GM12878 (cell line): ENCODE measurements at regions not wholly inside any gene's neighbourhood (a gene's known extent, or its start where the extent isn't known, plus 50 kb on each side); places are given as distances from the start of the nearest gene placed in this dataset.

Source experiments
- ATAC-seq: fragments of 200-7000 bp; cut with Tn5 transposase; 3 replicates; pipeline ENCODE4 v1.9.1; 2020; ENCODE audit warnings: mild to moderate bottlenecking, moderate library complexity
- BruUV-seq: library from RNA; stranded (reverse); fragments of 400-500 nt; replicated peaks from 2 replicates; lab custom pipeline; 2021; lab: Mats Ljungman, UMichigan
- CTCF ChIA-PET: fragments of 300-600 bp; sonication (Branson Sonifier 250); formaldehyde crosslinking; extraction: SDS; loops from one replicate; lab custom pipeline; 2021; ENCODE audit warnings: inconsistent platforms; lab: Yijun Ruan, JAX
- POLR2A ChIA-PET: fragments of 350-600 bp; formaldehyde crosslinking; extraction: SDS; loops from one replicate; lab custom pipeline; 2021; ENCODE audit warnings: inconsistent platforms; lab: Charles Lee
- RAD21 ChIA-PET: fragments of 300-600 bp; sonication (Branson Sonifier 250); formaldehyde crosslinking; loops from one replicate; lab custom pipeline; 2023; ENCODE audit warnings: antibody characterized with exemption; ENCODE audit not compliant: unreplicated experiment; lab: Charles Lee
- SMC1A ChIA-PET: fragments of 300-600 bp; sonication (Branson Sonifier 250); formaldehyde crosslinking; loops from one replicate; lab custom pipeline; 2023; ENCODE audit not compliant: unreplicated experiment, uncharacterized antibody; lab: Charles Lee
- DNase-seq: peaks from one replicate; pipeline ENCODE4 v3.0.0-alpha.2; 2011; ENCODE audit warnings: low read depth, low spot score
- FAIRE-seq: peaks from 3 replicates; lab custom pipeline; 2011; peaks lifted over from hg19 to GRCh38; lab: Jason Lieb, UNC
- H2AFZ ChIP-seq: 2 replicates; pipeline ENCODE4 v1.6.0; 2011; ENCODE audit warnings: low read depth, low read length, control low read depth; ENCODE audit not compliant: control insufficient read depth
- H3K27ac ChIP-seq: 2 replicates; pipeline ENCODE4 v1.5.1; 2011; ENCODE audit warnings: control low read depth; ENCODE audit not compliant: control insufficient read depth, insufficient read depth
- H3K27me3 ChIP-seq, 2 experiments: replicated peaks in 1 of 2; 2 replicates each; pipeline versions ENCODE4 v1.6.0 to v1.6.1; 2011; ENCODE audit warnings: low read length in 1 of 2; ENCODE audit not compliant: control insufficient read depth in 2 of 2, insufficient read depth in 2 of 2
- H3K36me3 ChIP-seq, 2 experiments: 2 replicates each; pipeline ENCODE4 v1.5.1; 2011; ENCODE audit warnings: low read length in 1 of 2; ENCODE audit not compliant: control insufficient read depth in 2 of 2, insufficient read depth in 2 of 2
- H3K4me1 ChIP-seq: 2 replicates; pipeline ENCODE4 v1.6.1; 2011; ENCODE audit warnings: mild to moderate bottlenecking, low read length, moderate library complexity, mixed read lengths; ENCODE audit not compliant: control insufficient read depth, insufficient read depth
- H3K4me2 ChIP-seq: 2 replicates; pipeline ENCODE4 v1.6.0; 2011; ENCODE audit warnings: control low read depth; ENCODE audit not compliant: control insufficient read depth, insufficient read depth
- H3K4me3 ChIP-seq: fragments of 200-600 bp; sonication (generic); 2 replicates; pipeline ENCODE4 v1.5.1; 2016
- H3K79me2 ChIP-seq: 2 replicates; pipeline ENCODE4 v1.6.0; 2011; ENCODE audit warnings: low read length; ENCODE audit not compliant: control insufficient read depth, insufficient read depth
- H3K9ac ChIP-seq: 2 replicates; pipeline ENCODE4 v1.8.0; 2011; ENCODE audit warnings: low read length, control low read depth, mixed read lengths; ENCODE audit not compliant: control insufficient read depth, insufficient read depth
- H3K9me3 ChIP-seq: replicated peaks from 3 replicates; pipeline ENCODE4 v1.5.1; 2011; ENCODE audit warnings: mild to moderate bottlenecking, low read length; ENCODE audit not compliant: control insufficient read depth, insufficient read depth
- H4K20me1 ChIP-seq: 2 replicates; pipeline ENCODE4 v1.6.0; 2011; ENCODE audit not compliant: control insufficient read depth, insufficient read depth
- ATF2 ChIP-seq: IDR thresholded peaks from 2 replicates; pipeline ENCODE4 v1.6.1; 2012; ENCODE audit warnings: low read length, inconsistent platforms
- BCL11A ChIP-seq: IDR thresholded peaks from 2 replicates; pipeline ENCODE4 v1.6.1; 2011; ENCODE audit warnings: low read depth, low read length
- CBFB ChIP-seq: IDR thresholded peaks from 2 replicates; pipeline ENCODE4 v1.6.1; 2016; ENCODE audit warnings: antibody characterized with exemption, low read depth
- CBX5 ChIP-seq: sonication (generic); IDR thresholded peaks from 2 replicates; pipeline ENCODE4 v1.6.1; 2016; ENCODE audit warnings: low read depth, moderate library complexity, mild to moderate bottlenecking, inconsistent platforms
- EED ChIP-seq: sonication (generic); IDR thresholded peaks from 2 replicates; pipeline ENCODE4 v1.6.1; 2016; ENCODE audit warnings: antibody characterized with exemption, low read depth
- ETV6 ChIP-seq, 2 experiments: fragments of 450-650 bp in 1 of 2; IDR thresholded peaks in 1 of 2; conservative IDR thresholded peaks in 1 of 2; 2 replicates each; pipeline ENCODE4 v1.6.1; 2014; ENCODE audit warnings: antibody characterized with exemption in 1 of 2, borderline replicate concordance in 1 of 2, low read depth in 1 of 2, mild to moderate bottlenecking in 1 of 2, moderate library complexity in 1 of 2
- HDAC2 ChIP-seq: fragments of 200-600 bp; sonication (generic); IDR thresholded peaks from 2 replicates; pipeline ENCODE4 v1.6.1; 2017
- NFYB ChIP-seq: IDR thresholded peaks from 2 replicates; pipeline ENCODE4 v1.6.1; 2011; ENCODE audit warnings: low read depth, mild to moderate bottlenecking, low read length, improper control_type of control experiment, moderate library complexity; ENCODE audit not compliant: insufficient read depth
- PBX3 ChIP-seq: IDR thresholded peaks from 2 replicates; pipeline ENCODE4 v1.6.1; 2011; ENCODE audit warnings: mild to moderate bottlenecking, low read depth, low read length, moderate library complexity; ENCODE audit not compliant: insufficient replicate concordance
- RELA ChIP-seq: fragments of 450-650 bp; IDR thresholded peaks from 2 replicates; pipeline ENCODE4 v1.8.0; 2014; ENCODE audit warnings: borderline replicate concordance; ENCODE audit not compliant: partially characterized antibody
- RUNX3 ChIP-seq: IDR thresholded peaks from 2 replicates; pipeline ENCODE4 v1.6.1; 2012; ENCODE audit warnings: low read length, inconsistent platforms
- SUPT20H ChIP-seq: IDR thresholded peaks from 2 replicates; pipeline ENCODE4 v1.6.1; 2011; ENCODE audit warnings: low read depth, mild to moderate bottlenecking, low read length, moderate library complexity, borderline replicate concordance; ENCODE audit not compliant: control insufficient read depth
- YBX1 ChIP-seq: fragments of 450-650 bp; IDR thresholded peaks from 2 replicates; pipeline ENCODE4 v1.6.1; 2016; ENCODE audit warnings: antibody characterized with exemption
- ZBTB40 ChIP-seq: fragments of 450-650 bp; IDR thresholded peaks from 2 replicates; pipeline ENCODE4 v1.6.1; 2016; ENCODE audit warnings: mild to moderate bottlenecking, moderate library complexity, borderline replicate concordance
- WGBS: methylation state at CpG from one replicate; pipeline ENCODE4 v1.1.6; 2016; ENCODE audit warnings: low lambda C conversion rate; ENCODE audit not compliant: insufficient replicate concordance, insufficient coverage; ENCODE audit errors: missing lambda C conversion rate; 5-methylcytosine and 5-hydroxymethylcytosine counted together
- in situ Hi-C: fragments of 300-500 bp; cut with MboI; formaldehyde crosslinking; loops from 9 replicates; pipeline ENCODE4 v1.14.3; 2018; ENCODE audit warnings: mixed read lengths
- intact Hi-C: fragments of 100-400 bp; cut with micrococcal nuclease; formaldehyde crosslinking; loops from one replicate; pipeline ENCODE4 v1.14.2; 2022; ENCODE audit not compliant: unreplicated experiment
- TF ChIP-seq, protein P1 (sequence below): IDR thresholded peaks from 2 replicates; pipeline ENCODE4 v1.6.1; 2012; ENCODE audit warnings: low read depth, low read length, improper control_type of control experiment

DNA sequence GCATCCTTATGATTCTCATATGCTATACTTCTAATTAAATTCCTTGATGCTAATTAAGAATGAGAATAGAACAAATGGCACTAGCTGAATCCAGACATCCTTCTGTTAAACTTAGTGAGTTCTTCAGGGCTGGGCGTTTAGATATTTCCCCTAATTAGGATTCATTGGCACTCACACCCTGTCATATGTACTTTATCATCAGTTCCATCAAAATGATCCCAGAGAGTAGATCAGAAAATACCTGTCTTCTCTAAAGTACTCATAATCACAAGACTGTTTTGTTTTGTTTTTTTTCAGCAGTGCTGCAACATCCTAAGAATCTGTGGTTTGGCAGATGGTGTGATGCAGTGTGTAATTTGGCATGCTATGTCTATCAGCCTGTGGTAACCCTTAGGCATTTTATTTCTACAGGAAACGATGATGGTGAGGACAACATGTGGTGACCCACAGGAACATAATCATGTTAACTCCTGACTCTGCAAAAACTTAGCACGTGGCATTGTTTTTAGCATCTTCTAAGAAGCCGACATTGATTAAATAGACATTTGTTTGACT lies 2528.4 kb downstream of the ARAP2 start:
- 10% methylated on average over 4 of the region's 4 CpGs for WGBS
- no peak for FAIRE-seq
- H3K4me3 ChIP-seq = no peak overlapping the region
- BruUV-seq = no TSS peak
- no peaks in the 10 kb centered on the region for H3K4me1 ChIP-seq
- no peaks in the 10 kb centered on the region for H3K27me3 ChIP-seq
- ChIA-PET CTCF (no interaction called here), RAD21 (interaction anchor here (0.6 kb wide), 1 partner anchor 286 kb away, joined by 4 read pairs; no protein-coding TSS in a partner anchor), POLR2A (no interaction called here), SMC1A (no interaction called here)
- H3K36me3 ChIP-seq = no peaks in the 10 kb centered on the region
- ATAC-seq = no peak
- no peak for TF ChIP-seq HDAC2
- no peak for TF ChIP-seq RELA
- TF ChIP-seq RUNX3 = no peak
- no peak for TF ChIP-seq SUPT20H
- TF ChIP-seq BCL11A = no peak
- no peak for TF ChIP-seq YBX1
- TF ChIP-seq CBX5 = no peak
- no peak for TF ChIP-seq PBX3
- no peak for TF ChIP-seq ZBTB40
- no peak for TF ChIP-seq ATF2
- TF ChIP-seq, protein P1, sequence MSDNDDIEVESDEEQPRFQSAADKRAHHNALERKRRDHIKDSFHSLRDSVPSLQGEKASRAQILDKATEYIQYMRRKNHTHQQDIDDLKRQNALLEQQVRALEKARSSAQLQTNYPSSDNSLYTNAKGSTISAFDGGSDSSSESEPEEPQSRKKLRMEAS = no peak
- no peak for TF ChIP-seq CBFB
- TF ChIP-seq NFYB = no peak
- no peak for TF ChIP-seq EED
- TF ChIP-seq ETV6 (conservative IDR thresholded peaks at IDR 0.05 in 1 of 2, IDR thresholded peaks at IDR 0.05 in 1 of 2; ENCODE audit: borderline replicate concordance in 1 of 2, low read depth in 1 of 2) = no peak
- DNase-seq = no peak
- intact Hi-C loops (no loop called here), in situ Hi-C loops (no loop called here)
- H3K27ac ChIP-seq = no peak overlapping the region
- no peak overlapping the region for H2AFZ ChIP-seq
- H3K9me3 ChIP-seq = no peaks in the 10 kb centered on the region
- no peaks in the 10 kb centered on the region for H4K20me1 ChIP-seq
- H3K4me2 ChIP-seq = no peak overlapping the region
- H3K79me2 ChIP-seq = no peaks in the 10 kb centered on the region
- H3K9ac ChIP-seq = no peak overlapping the region
